Calu3 (cell line): ENCODE measurements at regions not wholly inside any gene's neighbourhood (a gene's known extent, or its start where the extent isn't known, plus 50 kb on each side); places are given as distances from the start of the nearest gene placed in this dataset.

Experiments used
- BruUV-seq: library from RNA; stranded (reverse); fragments of 400-500 nt; replicated peaks from 2 replicates; lab custom pipeline; 2021; lab: Mats Ljungman, UMichigan
- CTCF ChIA-PET: fragments of 300-600 bp; sonication (Branson Sonifier 250); formaldehyde crosslinking; loops from one replicate; lab custom pipeline; 2022; ENCODE audit warnings: antibody characterized with exemption; lab: Charles Lee
- DNase-seq: peaks from one replicate; pipeline ENCODE4 v3.0.0; 2022
- H3K27ac Mint-ChIP-seq: one replicate; pipeline ENCODE4 v1.8.0; 2022; ENCODE audit warnings: mixed read lengths; ENCODE audit not compliant: unreplicated experiment
- H3K27me3 Mint-ChIP-seq: one replicate; pipeline ENCODE4 v1.8.0; 2022; ENCODE audit warnings: mixed read lengths; ENCODE audit not compliant: unreplicated experiment
- H3K36me3 Mint-ChIP-seq: one replicate; pipeline ENCODE4 v1.8.0; 2022; ENCODE audit warnings: mild to moderate bottlenecking, moderate library complexity, mixed read lengths; ENCODE audit not compliant: insufficient read depth, unreplicated experiment
- H3K4me1 Mint-ChIP-seq: one replicate; pipeline ENCODE4 v1.8.0; 2022; ENCODE audit warnings: mild to moderate bottlenecking, low read depth, mixed read lengths; ENCODE audit not compliant: unreplicated experiment
- H3K4me3 Mint-ChIP-seq: one replicate; pipeline ENCODE4 v1.8.0; 2022; ENCODE audit warnings: mild to moderate bottlenecking, low read depth, moderate library complexity, mixed read lengths; ENCODE audit not compliant: unreplicated experiment
- H3K9me3 Mint-ChIP-seq: one replicate; pipeline ENCODE4 v1.8.0; 2022; ENCODE audit warnings: low read depth, mixed read lengths; ENCODE audit not compliant: unreplicated experiment
- intact Hi-C: fragments of 100-400 bp; cut with micrococcal nuclease; formaldehyde crosslinking; loops from one replicate; pipeline ENCODE4 v1.10.0; 2022; ENCODE audit not compliant: unreplicated experiment
- TF ChIP-seq, protein P1 (sequence below): fragments of 200-600 bp; IDR thresholded peaks from one replicate; pipeline ENCODE4 v1.8.0; 2022; ENCODE audit warnings: antibody characterized with exemption; ENCODE audit not compliant: unreplicated experiment

DNA sequence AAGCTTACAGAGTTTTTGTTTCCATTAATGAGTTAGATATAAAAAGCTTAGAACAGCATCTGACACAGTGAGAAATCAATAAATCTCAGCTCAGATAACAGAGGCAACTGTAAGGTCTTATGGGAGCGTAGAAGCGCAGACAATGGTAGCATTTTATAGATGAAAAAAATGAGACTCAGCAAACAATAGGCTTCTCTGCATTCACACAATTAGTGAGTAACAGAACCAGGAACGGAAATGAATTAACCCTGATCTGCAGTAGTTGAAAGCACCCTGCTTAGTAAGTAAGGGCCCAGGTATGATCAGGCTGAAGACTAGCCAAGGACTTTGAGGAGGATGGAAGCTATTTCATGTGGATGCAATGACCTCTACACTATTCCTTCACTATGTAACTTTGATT, 147.2 kb upstream of the EYA4 start:
- peak; percentile 41 for DNase-seq
- Mint-ChIP-seq H3K27me3 (no peaks in the 10 kb centered on the region), H3K4me1 (peaks cover 43% of the 10 kb centered on the region), H3K4me3 (no peak overlapping the region), H3K27ac (peak overlapping the region; percentile 40), H3K36me3 (no peaks in the 10 kb centered on the region), H3K9me3 (no peaks in the 10 kb centered on the region)
- intact Hi-C loops = loop anchor here (10.0 kb wide), 2 partner anchors 151 to 331 kb away; partner anchors contain the start of gene EYA4
- TF ChIP-seq, protein P1, sequence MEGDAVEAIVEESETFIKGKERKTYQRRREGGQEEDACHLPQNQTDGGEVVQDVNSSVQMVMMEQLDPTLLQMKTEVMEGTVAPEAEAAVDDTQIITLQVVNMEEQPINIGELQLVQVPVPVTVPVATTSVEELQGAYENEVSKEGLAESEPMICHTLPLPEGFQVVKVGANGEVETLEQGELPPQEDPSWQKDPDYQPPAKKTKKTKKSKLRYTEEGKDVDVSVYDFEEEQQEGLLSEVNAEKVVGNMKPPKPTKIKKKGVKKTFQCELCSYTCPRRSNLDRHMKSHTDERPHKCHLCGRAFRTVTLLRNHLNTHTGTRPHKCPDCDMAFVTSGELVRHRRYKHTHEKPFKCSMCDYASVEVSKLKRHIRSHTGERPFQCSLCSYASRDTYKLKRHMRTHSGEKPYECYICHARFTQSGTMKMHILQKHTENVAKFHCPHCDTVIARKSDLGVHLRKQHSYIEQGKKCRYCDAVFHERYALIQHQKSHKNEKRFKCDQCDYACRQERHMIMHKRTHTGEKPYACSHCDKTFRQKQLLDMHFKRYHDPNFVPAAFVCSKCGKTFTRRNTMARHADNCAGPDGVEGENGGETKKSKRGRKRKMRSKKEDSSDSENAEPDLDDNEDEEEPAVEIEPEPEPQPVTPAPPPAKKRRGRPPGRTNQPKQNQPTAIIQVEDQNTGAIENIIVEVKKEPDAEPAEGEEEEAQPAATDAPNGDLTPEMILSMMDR = no peak
- no TSS peak for BruUV-seq
- CTCF ChIA-PET = interaction anchor here (0.6 to 1.0 kb wide), 5 partner anchors 21 to 262 kb away, joined by 3 to 4 read pairs (median 3); no protein-coding TSS in a partner anchor

DNA sequence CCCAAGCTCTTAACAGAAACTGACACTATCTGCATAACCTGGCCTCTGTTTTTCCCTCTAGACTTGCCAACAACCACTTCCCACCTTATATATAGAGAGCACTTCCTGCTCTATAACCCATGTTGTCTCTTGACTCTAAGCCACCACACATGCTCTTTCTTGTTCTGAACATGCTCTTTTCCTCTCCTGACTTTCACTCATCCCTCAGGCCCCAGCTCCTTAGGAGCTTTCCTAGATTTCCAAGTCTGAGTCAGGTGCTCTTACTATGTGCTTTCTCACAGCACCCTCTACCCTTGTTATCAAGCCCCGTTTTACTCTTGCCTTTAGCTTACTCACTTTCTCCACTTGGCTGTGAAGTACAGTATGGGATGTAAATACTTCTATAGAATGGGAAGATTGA, 143.9 kb upstream of the EYA4 start:
- intact Hi-C loops = loop anchor here (5.0 to 10.0 kb wide), 3 partner anchors 55 to 328 kb away; partner anchors contain the start of gene EYA4
- TF ChIP-seq, protein P1 = no peak

DNA sequence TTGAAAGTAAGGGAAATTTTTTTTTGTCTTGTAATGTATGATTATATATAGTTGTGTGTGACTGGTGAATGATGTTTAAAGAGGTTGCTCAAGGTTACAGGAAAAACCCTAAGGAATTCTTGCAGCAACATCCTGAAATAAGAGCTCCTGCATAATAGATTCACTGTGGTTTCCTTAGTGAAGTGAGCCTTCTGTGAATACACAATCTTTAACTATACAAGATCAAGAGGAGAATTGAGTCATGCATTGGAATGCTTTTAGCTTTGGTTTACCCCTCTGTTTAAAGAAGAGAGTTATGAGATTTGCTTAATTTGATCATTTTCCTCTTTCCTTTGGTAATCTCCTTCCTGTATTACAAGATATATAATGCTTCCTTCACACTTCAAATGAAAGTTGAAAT, 141.6 kb upstream of the EYA4 start:
- TF ChIP-seq, protein P1 = no peak
- no peaks in the 10 kb centered on the region for H3K27me3 Mint-ChIP-seq
- BruUV-seq = no TSS peak
- peaks cover 6% of the 10 kb centered on the region for H3K36me3 Mint-ChIP-seq
- intact Hi-C loops = loop anchor here (2.0 to 10.0 kb wide), 4 partner anchors 57 to 325 kb away; partner anchors contain the start of gene EYA4
- peak overlapping the region; percentile 85 for H3K27ac Mint-ChIP-seq
- peaks cover 47% of the 10 kb centered on the region for H3K4me1 Mint-ChIP-seq
- peak overlapping the region; percentile 46 for H3K4me3 Mint-ChIP-seq
- no peaks in the 10 kb centered on the region for H3K9me3 Mint-ChIP-seq
- CTCF ChIA-PET = interaction anchor here (0.7 to 0.9 kb wide), 4 partner anchors 57 to 303 kb away, joined by 3 to 5 read pairs (median 3); no protein-coding TSS in a partner anchor
- DNase-seq = peak; percentile 18

More for the DNA sequence above, 143.9 kb upstream of the EYA4 start:
- H3K27ac Mint-ChIP-seq = peak overlapping the region; percentile 69
- H3K9me3 Mint-ChIP-seq = no peaks in the 10 kb centered on the region
- no TSS peak for BruUV-seq
- peaks cover 6% of the 10 kb centered on the region for H3K36me3 Mint-ChIP-seq
- H3K27me3 Mint-ChIP-seq = no peaks in the 10 kb centered on the region
- no peak for DNase-seq
- H3K4me3 Mint-ChIP-seq = no peak overlapping the region
- CTCF ChIA-PET = no interaction called here
- H3K4me1 Mint-ChIP-seq = peaks cover 41% of the 10 kb centered on the region

DNA sequence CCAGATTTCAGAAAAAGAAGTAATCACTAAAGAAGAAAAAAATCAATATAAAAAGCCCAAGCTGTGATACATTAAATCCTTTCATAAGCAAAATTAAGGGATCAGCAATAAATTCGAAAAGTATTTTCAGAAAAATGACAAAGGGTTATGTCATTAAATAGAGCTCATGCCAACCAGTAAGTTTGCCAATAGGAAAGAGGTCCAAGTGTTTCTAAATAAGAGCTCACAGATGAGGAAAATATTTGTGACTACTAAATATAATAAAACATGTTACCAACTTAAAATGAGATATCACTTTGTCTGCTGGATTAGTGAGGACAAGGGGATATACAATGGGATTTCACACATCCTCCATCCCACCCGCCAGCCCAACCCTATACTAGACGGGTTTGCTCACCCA, 140.3 kb upstream of the EYA4 start:
- H3K4me1 Mint-ChIP-seq = peaks cover 43% of the 10 kb centered on the region
- peaks cover 3% of the 10 kb centered on the region for H3K9me3 Mint-ChIP-seq
- no peak for DNase-seq
- TF ChIP-seq, protein P1 = no peak
- intact Hi-C loops = no loop called here
- H3K27me3 Mint-ChIP-seq = no peaks in the 10 kb centered on the region
- H3K27ac Mint-ChIP-seq = peak overlapping the region; percentile 16
- H3K36me3 Mint-ChIP-seq = peaks cover 6% of the 10 kb centered on the region
- BruUV-seq = no TSS peak
- CTCF ChIA-PET = interaction anchor here (0.6 kb wide), 1 partner anchor 1302 kb away, joined by 3 read pairs; no protein-coding TSS in a partner anchor
- peak overlapping the region; percentile 45 for H3K4me3 Mint-ChIP-seq
